CD14-positive monocyte (primary cell): ENCODE measurements at regions not wholly inside any gene's neighbourhood (a gene's known extent, or its start where the extent isn't known, plus 50 kb on each side); places are given as distances from the start of the nearest gene placed in this dataset.

Experiments
- DNase-seq, 3 donors: peaks; one replicate each; pipeline ENCODE4 v3.0.0-alpha.2; 2011 to 2022
- H2AFZ ChIP-seq: 2 replicates; pipeline ENCODE4 v1.6.0; 2012; ENCODE audit warnings: mild to moderate bottlenecking, low read depth, low read length, inconsistent platforms; ENCODE audit not compliant: insufficient read depth, poor library complexity, severe bottlenecking
- H3K27ac ChIP-seq, 2 donors: 1 replicate in 1 of 2; 2 replicates in 1 of 2; pipeline ENCODE4 v1.5.1; 2012 to 2013; ENCODE audit warnings: low read length in 2 of 2, control low read depth in 1 of 2, inconsistent platforms in 1 of 2, low read depth in 1 of 2, mild to moderate bottlenecking in 1 of 2
- H3K27me3 ChIP-seq, 2 donors: one replicate each; pipeline versions ENCODE4 v1.6.0 to v1.6.1; 2011 to 2013; ENCODE audit warnings: low read length in 2 of 2; ENCODE audit not compliant: control insufficient read depth in 2 of 2, insufficient read depth in 2 of 2
- H3K36me3 ChIP-seq, 2 donors: replicated peaks in 1 of 2; 1 replicate in 1 of 2; 2 replicates in 1 of 2; pipeline versions ENCODE4 v1.5.1 to v1.6.1; 2012 to 2013; ENCODE audit warnings: low read length in 2 of 2, control low read depth in 1 of 2, inconsistent platforms in 1 of 2, mild to moderate bottlenecking in 1 of 2; ENCODE audit not compliant: insufficient read depth in 2 of 2, control insufficient read depth in 1 of 2
- H3K4me1 ChIP-seq, 2 donors: 1 replicate in 1 of 2; 2 replicates in 1 of 2; pipeline versions ENCODE4 v1.5.1 to v1.6.1; 2012 to 2013; ENCODE audit warnings: low read length in 2 of 2, control low read depth in 1 of 2, inconsistent platforms in 1 of 2, mild to moderate bottlenecking in 1 of 2, moderate library complexity in 1 of 2; ENCODE audit not compliant: insufficient read depth in 2 of 2, control insufficient read depth in 1 of 2
- H3K4me2 ChIP-seq: replicated peaks from 2 replicates; pipeline ENCODE3; 2012; ENCODE audit warnings: low read length, moderate library complexity, mild to moderate bottlenecking; ENCODE audit not compliant: poor library complexity, severe bottlenecking; ENCODE audit errors: extremely low read depth
- H3K4me3 ChIP-seq, 3 experiments: fragments of 200-600 bp in 1 of 3; sonication (generic) in 1 of 3; replicated peaks in 1 of 3; 1 replicate in 2 of 3; 2 replicates in 1 of 3; pipeline ENCODE4 v1.5.1; 2011 to 2013; ENCODE audit warnings: low read length in 3 of 3, mild to moderate bottlenecking in 3 of 3, control low read depth in 2 of 3, low read depth in 2 of 3, inconsistent platforms in 1 of 3, moderate library complexity in 1 of 3
- H3K79me2 ChIP-seq: 2 replicates; pipeline ENCODE4 v1.6.0; 2012; ENCODE audit warnings: mild to moderate bottlenecking, control low read depth, inconsistent platforms, low read length, moderate library complexity; ENCODE audit not compliant: insufficient read depth
- H3K9ac ChIP-seq: 2 replicates; pipeline ENCODE4 v1.6.0; 2017; ENCODE audit warnings: low read length, mild to moderate bottlenecking; ENCODE audit not compliant: insufficient read depth, poor library complexity, severe bottlenecking
- H3K9me3 ChIP-seq, 2 donors: replicated peaks in 1 of 2; 1 replicate in 1 of 2; 2 replicates in 1 of 2; pipeline versions ENCODE4 v1.5.1 to v1.6.1; 2012 to 2013; ENCODE audit warnings: low read length in 2 of 2, control low read depth in 1 of 2; ENCODE audit not compliant: control insufficient read depth in 1 of 2, insufficient read depth in 1 of 2
- H4K20me1 ChIP-seq: 2 replicates; pipeline ENCODE4 v1.6.0; 2012; ENCODE audit warnings: mild to moderate bottlenecking, low read length, control low read depth, moderate library complexity; ENCODE audit not compliant: insufficient read depth
- H3K27ac Mint-ChIP-seq, 7 donors: one replicate each; pipeline ENCODE4 v1.8.0; 2020; ENCODE audit warnings: mild to moderate bottlenecking in 7 of 7, mixed read lengths in 7 of 7, moderate library complexity in 6 of 7, inconsistent platforms in 2 of 7
- H3K27me3 Mint-ChIP-seq, 3 donors: one replicate each; pipeline ENCODE4 v1.8.0; 2021 to 2022; ENCODE audit warnings: low read depth in 3 of 3, mild to moderate bottlenecking in 3 of 3, mixed read lengths in 3 of 3, moderate library complexity in 3 of 3, inconsistent platforms in 1 of 3
- H3K36me3 Mint-ChIP-seq, 2 donors: one replicate each; pipeline ENCODE4 v1.8.0; 2020; ENCODE audit warnings: mixed read lengths in 2 of 2, inconsistent platforms in 1 of 2, mild to moderate bottlenecking in 1 of 2
- H3K4me1 Mint-ChIP-seq: one replicate; pipeline ENCODE4 v1.8.0; 2020; ENCODE audit warnings: mild to moderate bottlenecking, mixed read lengths
- H3K4me3 Mint-ChIP-seq, 2 donors: one replicate each; pipeline ENCODE4 v1.8.0; 2020; ENCODE audit warnings: mild to moderate bottlenecking in 2 of 2, mixed read lengths in 2 of 2, moderate library complexity in 1 of 2
- H3K9me3 Mint-ChIP-seq, 7 donors: one replicate each; pipeline ENCODE4 v1.8.0; 2020 to 2022; ENCODE audit warnings: mixed read lengths in 7 of 7, mild to moderate bottlenecking in 6 of 7, moderate library complexity in 6 of 7, inconsistent platforms in 2 of 7
- CTCF ChIP-seq: fragments of 200-600 bp; IDR thresholded peaks from one replicate; pipeline ENCODE4 v1.8.0; 2022; ENCODE audit warnings: antibody characterized with exemption, mild to moderate bottlenecking
- WGBS: methylation state at CpG from one replicate; pipeline ENCODE4 v1.1.5; 2013; ENCODE audit warnings: missing lambda C conversion rate; ENCODE audit not compliant: insufficient coverage; 5-methylcytosine and 5-hydroxymethylcytosine counted together
- intact Hi-C, 2 donors: fragments of 100-400 bp; cut with micrococcal nuclease; formaldehyde crosslinking; loops; one replicate each; pipeline versions ENCODE4 v1.15.0 to v1.15.1; 2023

GRCh38 chr12:30867415-30867814, 59.1 kb upstream of the TSPAN11 start:
- Histone ChIP-seq H3K27me3 (no peaks in the 10 kb centered on the region), H3K4me3 (no peak overlapping the region), H3K4me1 (no peaks in the 10 kb centered on the region), H3K27ac (no peak overlapping the region), H3K4me2 (no peak overlapping the region), H3K9me3 (peaks cover 0 to 7% of the 10 kb centered on the region in 2 donors), H4K20me1 (no peaks in the 10 kb centered on the region), H2AFZ (no peak overlapping the region), H3K9ac (no peak overlapping the region), H3K36me3 (no peaks in the 10 kb centered on the region), H3K79me2 (no peaks in the 10 kb centered on the region)
- intact Hi-C loops = no loop called here
- peaks cover 8 to 27% (median 18%) of the 10 kb centered on the region in 7 donors for H3K9me3 Mint-ChIP-seq
- TF ChIP-seq CTCF = no peak
- H3K4me3 Mint-ChIP-seq = no peak overlapping the region
- no peaks in the 10 kb centered on the region for H3K36me3 Mint-ChIP-seq
- DNase-seq = no peak
- no peak overlapping the region for H3K27ac Mint-ChIP-seq
- peaks cover 2 to 4% (median 3%) of the 10 kb centered on the region in 3 donors for H3K27me3 Mint-ChIP-seq
- no peaks in the 10 kb centered on the region for H3K4me1 Mint-ChIP-seq

- H3K79me2 ChIP-seq = no peaks in the 10 kb centered on the region
- 80% methylated on average over 1 of the region's 1 CpG for WGBS
- intact Hi-C loops = no loop called here
- H3K36me3 ChIP-seq = no peaks in the 10 kb centered on the region
- H2AFZ ChIP-seq = no peak overlapping the region
- DNase-seq = no peak
- Mint-ChIP-seq H3K4me1 (no peaks in the 10 kb centered on the region), H3K27ac (no peak overlapping the region), H3K27me3 (peaks cover 2 to 4% (median 3%) of the 10 kb centered on the region in 3 donors), H3K36me3 (no peaks in the 10 kb centered on the region), H3K4me3 (no peak overlapping the region), H3K9me3 (peaks cover 8 to 27% (median 17%) of the 10 kb centered on the region in 7 donors)
- H4K20me1 ChIP-seq = no peaks in the 10 kb centered on the region
- TF ChIP-seq CTCF = no peak
- no peaks in the 10 kb centered on the region for H3K4me1 ChIP-seq
- no peak overlapping the region for H3K27ac ChIP-seq
- no peaks in the 10 kb centered on the region for H3K27me3 ChIP-seq
- peaks cover 0 to 7% of the 10 kb centered on the region in 2 donors for H3K9me3 ChIP-seq
- H3K4me2 ChIP-seq = no peak overlapping the region
- H3K9ac ChIP-seq = no peak overlapping the region
- H3K4me3 ChIP-seq = no peak overlapping the region
Observed at GRCh38 chr12:30866256-30866655, 60.3 kb upstream of the TSPAN11 start.
